H9 (cell line): ENCODE measurements at regions not wholly inside any gene's neighbourhood (a gene's known extent, or its start where the extent isn't known, plus 50 kb on each side); places are given as distances from the start of the nearest gene placed in this dataset.

Source experiments
- DNase-seq: peaks from one replicate; pipeline ENCODE4 v3.0.0-alpha.2; 2017
- H2AFZ ChIP-seq: one replicate; pipeline ENCODE4 v1.6.1; 2013; ENCODE audit warnings: mild to moderate bottlenecking, low read length, control low read depth, moderate library complexity
- H2AK5ac ChIP-seq: 2 replicates; pipeline ENCODE4 v1.6.1; 2013; ENCODE audit warnings: low read length, control low read depth, mixed read lengths; ENCODE audit not compliant: insufficient read length
- H2BK120ac ChIP-seq: one replicate; pipeline ENCODE4 v1.6.1; 2013; ENCODE audit warnings: low read depth, mild to moderate bottlenecking, low read length, control low read depth, inconsistent platforms; ENCODE audit not compliant: poor library complexity, severe bottlenecking
- H2BK12ac ChIP-seq: 2 replicates; pipeline ENCODE4 v1.6.1; 2013; ENCODE audit warnings: low read length, control low read depth, mixed read lengths, low read depth; ENCODE audit not compliant: insufficient read length
- H2BK15ac ChIP-seq: 2 replicates; pipeline ENCODE4 v1.6.1; 2013; ENCODE audit warnings: low read depth, low read length, control low read depth
- H2BK20ac ChIP-seq: one replicate; pipeline ENCODE4 v1.6.1; 2013; ENCODE audit warnings: low read depth, mild to moderate bottlenecking, low read length, control low read depth, inconsistent platforms; ENCODE audit not compliant: poor library complexity, severe bottlenecking
- H2BK5ac ChIP-seq: 2 replicates; pipeline ENCODE4 v1.6.1; 2013; ENCODE audit warnings: low read length, control low read depth, mixed read lengths; ENCODE audit not compliant: insufficient read length
- H3K14ac ChIP-seq: 2 replicates; pipeline ENCODE4 v1.6.1; 2013; ENCODE audit warnings: low read length, control low read depth; ENCODE audit not compliant: insufficient read depth
- H3K18ac ChIP-seq: 2 replicates; pipeline ENCODE4 v1.6.1; 2013; ENCODE audit warnings: low read depth, mild to moderate bottlenecking, mixed read lengths, low read length, control low read depth; ENCODE audit not compliant: insufficient read length
- H3K23ac ChIP-seq: 2 replicates; pipeline ENCODE4 v1.6.1; 2013; ENCODE audit warnings: low read length, control low read depth, mixed read lengths, low read depth; ENCODE audit not compliant: insufficient read length
- H3K23me2 ChIP-seq: 2 replicates; pipeline ENCODE4 v1.6.1; 2013; ENCODE audit warnings: low read depth, mild to moderate bottlenecking, mixed read lengths, low read length, control low read depth; ENCODE audit not compliant: insufficient read length, poor library complexity, severe bottlenecking
- H3K27ac ChIP-seq: 2 replicates; pipeline ENCODE4 v1.5.1; 2013; ENCODE audit warnings: low read length, control low read depth, mixed read lengths, low read depth; ENCODE audit not compliant: insufficient read length
- H3K27me3 ChIP-seq: 2 replicates; pipeline ENCODE4 v1.6.1; 2013; ENCODE audit warnings: low read length, control low read depth, inconsistent platforms; ENCODE audit not compliant: insufficient read depth
- H3K4ac ChIP-seq: 2 replicates; pipeline ENCODE4 v1.6.1; 2013; ENCODE audit warnings: low read depth, mild to moderate bottlenecking, control low read depth, inconsistent platforms, low read length, moderate library complexity
- H3K4me1 ChIP-seq: 2 replicates; pipeline ENCODE4 v1.6.1; 2013; ENCODE audit warnings: low read length, control low read depth, inconsistent platforms; ENCODE audit not compliant: insufficient read depth
- H3K4me2 ChIP-seq: 2 replicates; pipeline ENCODE4 v1.6.1; 2013; ENCODE audit warnings: low read length, control low read depth, mixed read lengths; ENCODE audit not compliant: insufficient read length, insufficient read depth
- H3K56ac ChIP-seq: 2 replicates; pipeline ENCODE4 v1.6.1; 2013; ENCODE audit warnings: low read depth, mild to moderate bottlenecking, mixed read lengths, low read length, control low read depth; ENCODE audit not compliant: insufficient read length
- H3K79me1 ChIP-seq: 2 replicates; pipeline ENCODE4 v1.6.1; 2013; ENCODE audit warnings: low read depth, mild to moderate bottlenecking, moderate library complexity, low read length, control low read depth, inconsistent platforms; ENCODE audit not compliant: insufficient read depth, poor library complexity, severe bottlenecking
- H3K79me2 ChIP-seq: 2 replicates; pipeline ENCODE4 v1.6.1; 2013; ENCODE audit warnings: low read length, control low read depth, inconsistent platforms; ENCODE audit not compliant: insufficient read depth
- H3K9ac ChIP-seq: 2 replicates; pipeline ENCODE4 v1.6.1; 2013; ENCODE audit warnings: low read length, control low read depth, mixed read lengths; ENCODE audit not compliant: insufficient read length; ENCODE audit errors: extremely low read depth
- H3K9me3 ChIP-seq: one replicate; pipeline ENCODE4 v1.6.1; 2013; ENCODE audit warnings: low read depth, low read length, inconsistent platforms; ENCODE audit not compliant: control insufficient read depth
- H3T11ph ChIP-seq: one replicate; pipeline ENCODE4 v1.6.1; 2013; ENCODE audit warnings: mild to moderate bottlenecking, low read length, control low read depth, inconsistent platforms
- H4K20me1 ChIP-seq: one replicate; pipeline ENCODE4 v1.6.1; 2013; ENCODE audit not compliant: control insufficient read depth, insufficient read length, insufficient read depth
- H4K5ac ChIP-seq: 2 replicates; pipeline ENCODE4 v1.6.1; 2013; ENCODE audit warnings: low read depth, mild to moderate bottlenecking, mixed read lengths, low read length, control low read depth; ENCODE audit not compliant: insufficient read length
- H4K8ac ChIP-seq: replicated peaks from 2 replicates; pipeline ENCODE4 v1.6.1; 2013; ENCODE audit warnings: low read length, control low read depth, mixed read lengths, low read depth; ENCODE audit not compliant: insufficient read length
- H4K91ac ChIP-seq: 2 replicates; pipeline ENCODE4 v1.6.1; 2013; ENCODE audit warnings: low read depth, mild to moderate bottlenecking, moderate library complexity, mixed read lengths, low read length, control low read depth; ENCODE audit not compliant: insufficient read length
- H3K27ac Mint-ChIP-seq, 3 experiments: 2 replicates in 2 of 3; 3 replicates in 1 of 3; pipeline ENCODE4 v1.8.0; 2020 to 2021; ENCODE audit warnings: mixed read lengths in 3 of 3, mild to moderate bottlenecking in 1 of 3, moderate library complexity in 1 of 3
- H3K27me3 Mint-ChIP-seq: 2 replicates; pipeline ENCODE4 v1.8.0; 2021; ENCODE audit warnings: low read depth, mild to moderate bottlenecking, moderate library complexity, mixed read lengths
- H3K36me3 Mint-ChIP-seq, 3 experiments: 2 replicates in 2 of 3; 3 replicates in 1 of 3; pipeline ENCODE4 v1.8.0; 2020 to 2021; ENCODE audit warnings: low read depth in 3 of 3, mixed read lengths in 3 of 3; ENCODE audit not compliant: insufficient read depth in 1 of 3
- H3K4me1 Mint-ChIP-seq, 2 experiments: 2 replicates each; pipeline ENCODE4 v1.8.0; 2020; ENCODE audit warnings: mixed read lengths in 2 of 2
- H3K4me3 Mint-ChIP-seq, 2 experiments: 2 replicates in 1 of 2; 3 replicates in 1 of 2; pipeline ENCODE4 v1.8.0; 2020 to 2021; ENCODE audit warnings: mild to moderate bottlenecking in 2 of 2, mixed read lengths in 2 of 2, moderate library complexity in 1 of 2
- H3K9me3 Mint-ChIP-seq, 2 experiments: 2 replicates in 1 of 2; 3 replicates in 1 of 2; pipeline ENCODE4 v1.8.0; 2020; ENCODE audit warnings: mild to moderate bottlenecking in 2 of 2, mixed read lengths in 2 of 2, moderate library complexity in 1 of 2
- WGBS: extraction: QIAGEN DNeasy Blood & Tissue Kit; methylation state at CpG from one replicate; pipeline ENCODE4 v1.1.7; 2013; ENCODE audit warnings: missing lambda C conversion rate, low lambda C conversion rate, mixed read lengths; ENCODE audit not compliant: insufficient read length; ENCODE audit errors: extremely low coverage; 5-methylcytosine and 5-hydroxymethylcytosine counted together
- TF ChIP-seq, protein P1 (sequence below): fragments of 200-600 bp; sonication (generic); conservative IDR thresholded peaks from 3 replicates; pipeline ENCODE4 v1.8.0; 2021; ENCODE audit warnings: antibody characterized with exemption, mild to moderate bottlenecking

DNA sequence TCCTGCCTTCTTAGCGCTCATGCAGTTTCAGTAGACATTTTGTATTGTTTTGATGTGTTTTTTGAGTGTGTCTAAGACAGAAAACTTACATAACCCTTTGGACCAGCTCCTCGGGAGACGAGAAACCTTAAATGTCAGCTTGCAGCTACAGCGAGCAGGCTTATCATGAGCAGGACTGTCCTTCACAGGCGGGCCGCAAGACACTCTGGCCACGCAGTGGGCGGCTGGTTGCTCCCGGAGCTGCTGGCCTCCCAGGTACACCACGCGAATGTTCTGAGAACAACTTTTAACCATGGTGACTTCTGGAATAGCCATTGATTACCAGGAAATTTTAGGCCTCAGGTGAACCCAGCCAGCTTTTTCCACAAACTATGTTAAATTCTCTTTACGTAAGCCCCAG, 164.1 kb upstream of the DIO3 start:
- Histone ChIP-seq H3K14ac (no peak overlapping the region), H3K23ac (no peak overlapping the region), H3K56ac (no peak overlapping the region), H3T11ph (no peak overlapping the region), H2BK15ac (no peak overlapping the region; the same call in 1 of the 2 replicates), H3K4ac (no peak overlapping the region), H2BK12ac (no peak overlapping the region), H3K79me2 (no peaks in the 10 kb centered on the region), H4K5ac (no peak overlapping the region), H4K20me1 (no peaks in the 10 kb centered on the region), H3K9me3 (no peaks in the 10 kb centered on the region), H4K8ac (no peak overlapping the region), H2AK5ac (no peak overlapping the region), H2BK120ac (no peak overlapping the region), H2AFZ (no peak overlapping the region), H3K79me1 (no peaks in the 10 kb centered on the region), H3K27ac (no peak overlapping the region), H4K91ac (no peak overlapping the region), H3K27me3 (no peaks in the 10 kb centered on the region), H2BK20ac (no peak overlapping the region), H2BK5ac (no peak overlapping the region), H3K4me1 (no peaks in the 10 kb centered on the region; the same call in 1 of the 2 replicates), H3K18ac (no peak overlapping the region), H3K4me2 (no peak overlapping the region), H3K9ac (no peak overlapping the region), H3K23me2 (no peaks in the 10 kb centered on the region)
- H3K27ac Mint-ChIP-seq = no peak overlapping the region
- no CpG with 5 or more reads among the region's 12 CpGs for WGBS
- no peak for DNase-seq
- TF ChIP-seq, protein P1, sequence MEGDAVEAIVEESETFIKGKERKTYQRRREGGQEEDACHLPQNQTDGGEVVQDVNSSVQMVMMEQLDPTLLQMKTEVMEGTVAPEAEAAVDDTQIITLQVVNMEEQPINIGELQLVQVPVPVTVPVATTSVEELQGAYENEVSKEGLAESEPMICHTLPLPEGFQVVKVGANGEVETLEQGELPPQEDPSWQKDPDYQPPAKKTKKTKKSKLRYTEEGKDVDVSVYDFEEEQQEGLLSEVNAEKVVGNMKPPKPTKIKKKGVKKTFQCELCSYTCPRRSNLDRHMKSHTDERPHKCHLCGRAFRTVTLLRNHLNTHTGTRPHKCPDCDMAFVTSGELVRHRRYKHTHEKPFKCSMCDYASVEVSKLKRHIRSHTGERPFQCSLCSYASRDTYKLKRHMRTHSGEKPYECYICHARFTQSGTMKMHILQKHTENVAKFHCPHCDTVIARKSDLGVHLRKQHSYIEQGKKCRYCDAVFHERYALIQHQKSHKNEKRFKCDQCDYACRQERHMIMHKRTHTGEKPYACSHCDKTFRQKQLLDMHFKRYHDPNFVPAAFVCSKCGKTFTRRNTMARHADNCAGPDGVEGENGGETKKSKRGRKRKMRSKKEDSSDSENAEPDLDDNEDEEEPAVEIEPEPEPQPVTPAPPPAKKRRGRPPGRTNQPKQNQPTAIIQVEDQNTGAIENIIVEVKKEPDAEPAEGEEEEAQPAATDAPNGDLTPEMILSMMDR = no peak
- peaks cover 14% of the 10 kb centered on the region for H3K27me3 Mint-ChIP-seq
- H3K9me3 Mint-ChIP-seq = no peaks in the 10 kb centered on the region
- H3K4me3 Mint-ChIP-seq = no peak overlapping the region
- H3K4me1 Mint-ChIP-seq = peaks cover 0 to 10% of the 10 kb centered on the region in 2 experiments; a peak in 3 of 4 replicates
- H3K36me3 Mint-ChIP-seq = no peaks in the 10 kb centered on the region
